ENCODE measurements at regions not wholly inside any gene's neighbourhood (a gene's known extent, or its start where the extent isn't known, plus 50 kb on each side); places are given as distances from the start of the nearest gene placed in this dataset.

DNA sequence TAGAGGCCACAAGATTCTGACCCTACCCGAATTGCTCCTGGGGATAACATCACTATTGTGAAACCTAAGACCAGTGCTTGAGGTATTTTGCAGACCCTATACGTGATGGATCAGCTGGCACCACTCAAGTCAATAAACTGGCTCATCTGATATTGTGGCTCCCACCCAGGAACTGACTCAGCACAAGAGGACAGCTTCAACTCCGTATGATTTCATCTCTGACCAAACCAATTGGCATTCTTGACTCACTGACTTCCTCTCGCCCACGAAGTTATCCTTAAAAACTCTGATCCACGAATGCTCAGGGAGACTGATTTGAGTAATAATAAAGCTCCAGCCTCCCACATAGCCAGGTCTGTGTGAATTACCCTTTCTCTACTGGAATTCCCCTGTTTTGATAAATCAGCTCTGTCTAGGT lies 1036.1 kb upstream of the TMEM132C start (continued):
- TF ChIP-seq, protein P1, sequence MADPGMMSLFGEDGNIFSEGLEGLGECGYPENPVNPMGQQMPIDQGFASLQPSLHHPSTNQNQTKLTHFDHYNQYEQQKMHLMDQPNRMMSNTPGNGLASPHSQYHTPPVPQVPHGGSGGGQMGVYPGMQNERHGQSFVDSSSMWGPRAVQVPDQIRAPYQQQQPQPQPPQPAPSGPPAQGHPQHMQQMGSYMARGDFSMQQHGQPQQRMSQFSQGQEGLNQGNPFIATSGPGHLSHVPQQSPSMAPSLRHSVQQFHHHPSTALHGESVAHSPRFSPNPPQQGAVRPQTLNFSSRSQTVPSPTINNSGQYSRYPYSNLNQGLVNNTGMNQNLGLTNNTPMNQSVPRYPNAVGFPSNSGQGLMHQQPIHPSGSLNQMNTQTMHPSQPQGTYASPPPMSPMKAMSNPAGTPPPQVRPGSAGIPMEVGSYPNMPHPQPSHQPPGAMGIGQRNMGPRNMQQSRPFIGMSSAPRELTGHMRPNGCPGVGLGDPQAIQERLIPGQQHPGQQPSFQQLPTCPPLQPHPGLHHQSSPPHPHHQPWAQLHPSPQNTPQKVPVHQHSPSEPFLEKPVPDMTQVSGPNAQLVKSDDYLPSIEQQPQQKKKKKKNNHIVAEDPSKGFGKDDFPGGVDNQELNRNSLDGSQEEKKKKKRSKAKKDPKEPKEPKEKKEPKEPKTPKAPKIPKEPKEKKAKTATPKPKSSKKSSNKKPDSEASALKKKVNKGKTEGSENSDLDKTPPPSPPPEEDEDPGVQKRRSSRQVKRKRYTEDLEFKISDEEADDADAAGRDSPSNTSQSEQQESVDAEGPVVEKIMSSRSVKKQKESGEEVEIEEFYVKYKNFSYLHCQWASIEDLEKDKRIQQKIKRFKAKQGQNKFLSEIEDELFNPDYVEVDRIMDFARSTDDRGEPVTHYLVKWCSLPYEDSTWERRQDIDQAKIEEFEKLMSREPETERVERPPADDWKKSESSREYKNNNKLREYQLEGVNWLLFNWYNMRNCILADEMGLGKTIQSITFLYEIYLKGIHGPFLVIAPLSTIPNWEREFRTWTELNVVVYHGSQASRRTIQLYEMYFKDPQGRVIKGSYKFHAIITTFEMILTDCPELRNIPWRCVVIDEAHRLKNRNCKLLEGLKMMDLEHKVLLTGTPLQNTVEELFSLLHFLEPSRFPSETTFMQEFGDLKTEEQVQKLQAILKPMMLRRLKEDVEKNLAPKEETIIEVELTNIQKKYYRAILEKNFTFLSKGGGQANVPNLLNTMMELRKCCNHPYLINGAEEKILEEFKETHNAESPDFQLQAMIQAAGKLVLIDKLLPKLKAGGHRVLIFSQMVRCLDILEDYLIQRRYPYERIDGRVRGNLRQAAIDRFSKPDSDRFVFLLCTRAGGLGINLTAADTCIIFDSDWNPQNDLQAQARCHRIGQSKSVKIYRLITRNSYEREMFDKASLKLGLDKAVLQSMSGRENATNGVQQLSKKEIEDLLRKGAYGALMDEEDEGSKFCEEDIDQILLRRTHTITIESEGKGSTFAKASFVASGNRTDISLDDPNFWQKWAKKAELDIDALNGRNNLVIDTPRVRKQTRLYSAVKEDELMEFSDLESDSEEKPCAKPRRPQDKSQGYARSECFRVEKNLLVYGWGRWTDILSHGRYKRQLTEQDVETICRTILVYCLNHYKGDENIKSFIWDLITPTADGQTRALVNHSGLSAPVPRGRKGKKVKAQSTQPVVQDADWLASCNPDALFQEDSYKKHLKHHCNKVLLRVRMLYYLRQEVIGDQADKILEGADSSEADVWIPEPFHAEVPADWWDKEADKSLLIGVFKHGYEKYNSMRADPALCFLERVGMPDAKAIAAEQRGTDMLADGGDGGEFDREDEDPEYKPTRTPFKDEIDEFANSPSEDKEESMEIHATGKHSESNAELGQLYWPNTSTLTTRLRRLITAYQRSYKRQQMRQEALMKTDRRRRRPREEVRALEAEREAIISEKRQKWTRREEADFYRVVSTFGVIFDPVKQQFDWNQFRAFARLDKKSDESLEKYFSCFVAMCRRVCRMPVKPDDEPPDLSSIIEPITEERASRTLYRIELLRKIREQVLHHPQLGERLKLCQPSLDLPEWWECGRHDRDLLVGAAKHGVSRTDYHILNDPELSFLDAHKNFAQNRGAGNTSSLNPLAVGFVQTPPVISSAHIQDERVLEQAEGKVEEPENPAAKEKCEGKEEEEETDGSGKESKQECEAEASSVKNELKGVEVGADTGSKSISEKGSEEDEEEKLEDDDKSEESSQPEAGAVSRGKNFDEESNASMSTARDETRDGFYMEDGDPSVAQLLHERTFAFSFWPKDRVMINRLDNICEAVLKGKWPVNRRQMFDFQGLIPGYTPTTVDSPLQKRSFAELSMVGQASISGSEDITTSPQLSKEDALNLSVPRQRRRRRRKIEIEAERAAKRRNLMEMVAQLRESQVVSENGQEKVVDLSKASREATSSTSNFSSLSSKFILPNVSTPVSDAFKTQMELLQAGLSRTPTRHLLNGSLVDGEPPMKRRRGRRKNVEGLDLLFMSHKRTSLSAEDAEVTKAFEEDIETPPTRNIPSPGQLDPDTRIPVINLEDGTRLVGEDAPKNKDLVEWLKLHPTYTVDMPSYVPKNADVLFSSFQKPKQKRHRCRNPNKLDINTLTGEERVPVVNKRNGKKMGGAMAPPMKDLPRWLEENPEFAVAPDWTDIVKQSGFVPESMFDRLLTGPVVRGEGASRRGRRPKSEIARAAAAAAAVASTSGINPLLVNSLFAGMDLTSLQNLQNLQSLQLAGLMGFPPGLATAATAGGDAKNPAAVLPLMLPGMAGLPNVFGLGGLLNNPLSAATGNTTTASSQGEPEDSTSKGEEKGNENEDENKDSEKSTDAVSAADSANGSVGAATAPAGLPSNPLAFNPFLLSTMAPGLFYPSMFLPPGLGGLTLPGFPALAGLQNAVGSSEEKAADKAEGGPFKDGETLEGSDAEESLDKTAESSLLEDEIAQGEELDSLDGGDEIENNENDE (IDR thresholded peaks at IDR 0.05; ENCODE audit: insufficient replicate concordance, low read length), result no peak
- TF ChIP-seq, protein P2, sequence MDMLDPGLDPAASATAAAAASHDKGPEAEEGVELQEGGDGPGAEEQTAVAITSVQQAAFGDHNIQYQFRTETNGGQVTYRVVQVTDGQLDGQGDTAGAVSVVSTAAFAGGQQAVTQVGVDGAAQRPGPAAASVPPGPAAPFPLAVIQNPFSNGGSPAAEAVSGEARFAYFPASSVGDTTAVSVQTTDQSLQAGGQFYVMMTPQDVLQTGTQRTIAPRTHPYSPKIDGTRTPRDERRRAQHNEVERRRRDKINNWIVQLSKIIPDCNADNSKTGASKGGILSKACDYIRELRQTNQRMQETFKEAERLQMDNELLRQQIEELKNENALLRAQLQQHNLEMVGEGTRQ (IDR thresholded peaks at IDR 0.05; ENCODE audit: low read length), result no peak
- TF ChIP-seq RBBP5 (IDR thresholded peaks at IDR 0.05; ENCODE audit: borderline replicate concordance, low read depth, low read length), result no peak
